ENCODE measurements at regions not wholly inside any gene's neighbourhood (a gene's known extent, or its start where the extent isn't known, plus 50 kb on each side); places are given as distances from the start of the nearest gene placed in this dataset.

GRCh38 chr16:5665834-5666233 lies 568.2 kb upstream of the EEF2KMT start:
- TF ChIP-seq LEF1 (IDR thresholded peaks at IDR 0.05; ENCODE audit: borderline replicate concordance) (no peak), NFRKB (IDR thresholded peaks at IDR 0.05) (no peak), BHLHE40 (IDR thresholded peaks at IDR 0.05; ENCODE audit: borderline replicate concordance) (no peak), SP1 (IDR thresholded peaks at IDR 0.05) (no peak), ARNT (IDR thresholded peaks at IDR 0.05) (no peak), FOXM1 (IDR thresholded peaks at IDR 0.05; ENCODE audit: borderline replicate concordance) (no peak), FOXA1 (IDR thresholded peaks at IDR 0.05) (no peak), SUZ12 (IDR thresholded peaks at IDR 0.05) (no peak), FOXK2 (IDR thresholded peaks at IDR 0.05) (no peak), ZNF384 (IDR thresholded peaks at IDR 0.05) (no peak), HDGF (IDR thresholded peaks at IDR 0.05; ENCODE audit: borderline replicate concordance) (no peak), ELF4 (IDR thresholded peaks at IDR 0.05) (no peak), TARDBP (IDR thresholded peaks at IDR 0.05) (no peak), PKNOX1 (IDR thresholded peaks at IDR 0.05) (no peak)
